Activated naive CD4-positive, alpha-beta T cell treated with anti-CD3 and anti-CD28 coated beads, Interleukin-2, amount 10 ng/mL, durations not matched to agents 7 days and 5 days (primary cell): ENCODE measurements at regions not wholly inside any gene's neighbourhood (a gene's known extent, or its start where the extent isn't known, plus 50 kb on each side); places are given as distances from the start of the nearest gene placed in this dataset.
"Not testable (repeated sequence)": the region's sequence is repeated elsewhere in the genome, so short reads cannot be mapped to it uniquely, and the experiment has no call there.

Source experiments
- CTCF ChIA-PET: fragments of 350-600 bp; sonication (Branson Sonifier 250); formaldehyde crosslinking; loops from one replicate; lab custom pipeline; 2021; ENCODE audit warnings: antibody characterized with exemption; lab: Charles Lee
- DNase-seq: peaks from one replicate; pipeline ENCODE4 v3.0.0-alpha.2; 2020
- H3K27ac Mint-ChIP-seq: one replicate; pipeline ENCODE4 v1.8.0; 2021; ENCODE audit warnings: mild to moderate bottlenecking, moderate library complexity, mixed read lengths
- H3K27me3 Mint-ChIP-seq: one replicate; pipeline ENCODE4 v1.8.0; 2021; ENCODE audit warnings: mild to moderate bottlenecking, mixed read lengths
- H3K36me3 Mint-ChIP-seq: one replicate; pipeline ENCODE4 v1.8.0; 2021; ENCODE audit warnings: mixed read lengths
- H3K4me1 Mint-ChIP-seq: one replicate; pipeline ENCODE4 v1.8.0; 2021; ENCODE audit warnings: mixed read lengths
- H3K4me3 Mint-ChIP-seq: one replicate; pipeline ENCODE4 v1.8.0; 2021; ENCODE audit warnings: mild to moderate bottlenecking, moderate library complexity, mixed read lengths
- H3K9me3 Mint-ChIP-seq: one replicate; pipeline ENCODE4 v1.8.0; 2021; ENCODE audit warnings: mixed read lengths

DNA sequence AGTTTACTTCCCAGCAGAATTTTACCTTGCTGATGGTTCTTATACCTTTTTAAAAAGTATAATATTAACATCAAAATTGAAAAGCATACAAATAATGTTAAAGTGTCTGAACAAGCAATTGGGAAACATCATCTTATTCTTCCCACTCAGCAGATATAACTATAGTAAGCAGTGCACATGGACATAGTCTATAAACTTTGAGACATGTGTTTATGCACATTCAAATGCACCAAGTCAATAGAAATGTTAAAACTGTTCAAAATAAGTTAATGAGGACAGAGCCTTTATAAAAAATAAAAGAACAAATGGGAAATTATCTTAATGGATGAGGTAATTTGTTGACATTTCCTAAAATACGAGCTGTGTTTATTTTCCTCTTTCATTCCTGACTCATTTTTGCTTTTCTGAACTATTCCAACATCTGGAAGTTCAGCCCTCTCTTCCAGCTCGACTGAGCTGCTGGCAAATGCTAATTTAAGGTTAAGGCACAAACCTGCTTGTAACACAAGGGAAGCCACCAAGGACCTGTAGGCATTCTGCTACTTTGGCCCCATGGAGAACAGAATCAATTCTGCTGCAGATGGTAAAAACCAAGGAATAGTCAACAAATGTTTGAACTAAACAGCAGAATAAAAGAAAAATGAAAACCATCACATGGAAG is 110.3 kb upstream of the MAP3K4 start:
- H3K4me1 Mint-ChIP-seq = no peaks in the 10 kb centered on the region
- H3K27me3 Mint-ChIP-seq = peaks cover 5% of the 10 kb centered on the region
- H3K36me3 Mint-ChIP-seq = no peaks in the 10 kb centered on the region
- H3K27ac Mint-ChIP-seq = no peak overlapping the region
- no peaks in the 10 kb centered on the region for H3K9me3 Mint-ChIP-seq
- no peak for DNase-seq
- no peak overlapping the region for H3K4me3 Mint-ChIP-seq
- CTCF ChIA-PET = no interaction called here

- no peak for DNase-seq
- H3K4me3 Mint-ChIP-seq = no peak overlapping the region
- CTCF ChIA-PET = no interaction called here
- H3K27me3 Mint-ChIP-seq = no peaks in the 10 kb centered on the region
- no peaks in the 10 kb centered on the region for H3K36me3 Mint-ChIP-seq
- H3K9me3 Mint-ChIP-seq = no peaks in the 10 kb centered on the region
- H3K4me1 Mint-ChIP-seq = no peaks in the 10 kb centered on the region
- H3K27ac Mint-ChIP-seq = no peak overlapping the region
Observed at GRCh38 chr6:160882006-160882405, 109.6 kb upstream of the MAP3K4 start.

DNA sequence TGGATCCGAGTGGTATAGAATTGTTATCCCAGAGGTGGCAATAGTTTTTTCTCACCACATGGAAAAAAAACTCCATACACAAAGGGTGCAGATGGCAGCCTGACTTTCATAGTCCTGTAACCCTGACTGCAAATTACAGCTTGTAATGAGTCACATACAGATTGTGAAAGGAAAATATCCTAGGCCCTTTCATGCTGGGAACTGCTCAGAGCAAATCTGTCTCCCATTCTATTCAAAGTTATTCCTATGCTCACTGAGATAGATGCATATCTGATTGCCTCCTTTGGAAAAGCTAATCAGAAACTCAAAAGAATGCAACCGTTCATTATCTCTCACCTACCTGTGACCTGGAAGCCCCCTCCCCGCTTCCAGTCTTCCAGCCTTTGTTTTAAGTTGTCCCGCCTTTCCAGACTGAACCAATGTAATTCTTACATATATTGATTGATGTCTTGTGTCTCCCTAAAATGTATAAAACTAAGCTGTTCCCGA is 108.7 kb upstream of the MAP3K4 start:
- no peaks in the 10 kb centered on the region for H3K9me3 Mint-ChIP-seq
- no peak overlapping the region for H3K27ac Mint-ChIP-seq
- CTCF ChIA-PET = interaction anchor here (0.6 kb wide), 1 partner anchor 1699 kb away, joined by 3 read pairs; no protein-coding TSS in a partner anchor
- H3K27me3 Mint-ChIP-seq = no peaks in the 10 kb centered on the region
- H3K36me3 Mint-ChIP-seq = no peaks in the 10 kb centered on the region
- no peak overlapping the region for H3K4me3 Mint-ChIP-seq
- no peak for DNase-seq
- H3K4me1 Mint-ChIP-seq = no peaks in the 10 kb centered on the region

GRCh38 chr6:160883560-160883959 is 108.0 kb upstream of the MAP3K4 start:
- Mint-ChIP-seq H3K9me3 (no peaks in the 10 kb centered on the region), H3K4me3 (no peak overlapping the region), H3K27me3 (no peaks in the 10 kb centered on the region), H3K4me1 (no peaks in the 10 kb centered on the region), H3K27ac (no peak overlapping the region), H3K36me3 (no peaks in the 10 kb centered on the region)
- DNase-seq = no peak
- CTCF ChIA-PET = interaction anchor here (0.7 kb wide), 1 partner anchor 48 kb away, joined by 3 read pairs; no protein-coding TSS in a partner anchor

- no peak for DNase-seq
- CTCF ChIA-PET = interaction anchor here (0.7 kb wide), 1 partner anchor 48 kb away, joined by 3 read pairs; no protein-coding TSS in a partner anchor
- no peaks in the 10 kb centered on the region for H3K27me3 Mint-ChIP-seq
- no peak overlapping the region for H3K27ac Mint-ChIP-seq
- no peaks in the 10 kb centered on the region for H3K36me3 Mint-ChIP-seq
- no peaks in the 10 kb centered on the region for H3K9me3 Mint-ChIP-seq
- H3K4me1 Mint-ChIP-seq = no peaks in the 10 kb centered on the region
- H3K4me3 Mint-ChIP-seq = no peak overlapping the region
Observed at GRCh38 chr6:160883999-160884398, 107.6 kb upstream of the MAP3K4 start.

GRCh38 chr6:160889148-160889547 is 102.4 kb upstream of the MAP3K4 start:
- DNase-seq, H3K27me3 Mint-ChIP-seq, CTCF ChIA-PET, H3K9me3 Mint-ChIP-seq, H3K27ac Mint-ChIP-seq, H3K4me3 Mint-ChIP-seq, H3K4me1 Mint-ChIP-seq, H3K36me3 Mint-ChIP-seq: not testable (repeated sequence)

DNA sequence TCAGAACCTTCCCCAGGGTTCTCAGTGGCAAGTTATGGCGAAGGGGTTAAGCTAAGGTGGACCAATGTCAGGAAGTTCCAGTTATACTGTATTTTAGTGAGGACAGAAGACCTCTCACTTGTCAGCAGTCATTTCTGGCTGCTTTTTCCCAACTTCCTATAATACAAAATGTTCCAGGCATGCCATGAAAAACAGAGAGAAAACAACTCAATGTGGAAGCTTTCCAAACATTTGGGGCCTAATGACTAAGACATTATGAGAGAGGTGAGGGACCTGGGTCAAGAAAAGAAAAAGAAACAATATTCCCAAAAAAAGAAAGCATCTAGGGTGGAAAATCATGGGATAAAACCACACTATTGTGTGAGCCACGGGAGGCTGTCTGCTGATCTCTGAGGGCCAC is 99.9 kb upstream of the MAP3K4 start:
- H3K4me3 Mint-ChIP-seq = no peak overlapping the region
- H3K27me3 Mint-ChIP-seq = no peaks in the 10 kb centered on the region
- CTCF ChIA-PET = no interaction called here

GRCh38 chr6:160895562-160895961 is 96.0 kb upstream of the MAP3K4 start:
- H3K27me3 Mint-ChIP-seq = peaks cover 4% of the 10 kb centered on the region
- no peaks in the 10 kb centered on the region for H3K9me3 Mint-ChIP-seq
- no peak overlapping the region for H3K4me3 Mint-ChIP-seq
- no peak overlapping the region for H3K27ac Mint-ChIP-seq
- no peak for DNase-seq
- H3K4me1 Mint-ChIP-seq = no peaks in the 10 kb centered on the region
- CTCF ChIA-PET = no interaction called here
- no peaks in the 10 kb centered on the region for H3K36me3 Mint-ChIP-seq

More for the DNA sequence above, 99.9 kb upstream of the MAP3K4 start:
- Mint-ChIP-seq H3K4me1 (no peaks in the 10 kb centered on the region), H3K27ac (no peak overlapping the region), H3K9me3 (no peaks in the 10 kb centered on the region), H3K36me3 (no peaks in the 10 kb centered on the region)
- DNase-seq = no peak

DNA sequence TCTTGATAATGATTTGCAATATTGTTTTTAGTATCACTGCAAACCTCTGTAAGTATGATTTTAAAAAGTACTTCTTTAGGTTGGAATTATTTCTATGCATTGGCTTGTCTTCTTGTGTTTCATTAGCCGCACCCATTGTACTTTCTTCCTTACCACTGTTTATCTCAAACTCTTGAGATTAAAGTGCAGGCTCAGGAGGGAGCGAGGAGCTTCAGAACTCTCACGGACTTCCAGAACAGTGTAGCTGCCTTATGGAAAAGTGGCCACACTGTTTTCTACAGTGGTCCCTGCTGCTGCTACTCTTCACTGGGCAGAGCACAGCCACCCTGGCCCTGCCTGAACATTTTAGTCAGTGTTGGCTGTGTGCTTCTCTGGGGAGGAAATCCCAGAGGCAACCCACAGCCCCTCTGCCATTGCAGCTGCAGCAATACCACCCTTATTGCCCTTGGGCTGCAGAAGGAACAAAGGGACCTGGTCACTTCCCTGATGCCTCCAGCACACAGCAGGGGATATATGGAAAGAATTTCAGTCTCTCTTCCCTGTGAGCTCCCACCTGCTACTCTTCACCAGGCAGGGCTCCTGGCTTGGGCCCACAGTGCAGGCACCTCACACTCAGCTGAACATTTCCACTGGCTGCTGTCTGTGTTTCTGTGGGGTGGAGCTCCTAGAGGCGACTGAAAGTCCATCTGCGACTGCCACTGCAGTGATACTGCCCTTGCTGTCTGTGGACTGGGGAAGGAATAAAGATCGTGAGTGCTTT is 91.7 kb upstream of the MAP3K4 start:
- Mint-ChIP-seq H3K27ac (no peak overlapping the region), H3K36me3 (no peaks in the 10 kb centered on the region), H3K4me1 (no peaks in the 10 kb centered on the region), H3K4me3 (no peak overlapping the region), H3K9me3 (no peaks in the 10 kb centered on the region), H3K27me3 (peaks cover 5% of the 10 kb centered on the region)
- CTCF ChIA-PET = no interaction called here
- no peak for DNase-seq

DNA sequence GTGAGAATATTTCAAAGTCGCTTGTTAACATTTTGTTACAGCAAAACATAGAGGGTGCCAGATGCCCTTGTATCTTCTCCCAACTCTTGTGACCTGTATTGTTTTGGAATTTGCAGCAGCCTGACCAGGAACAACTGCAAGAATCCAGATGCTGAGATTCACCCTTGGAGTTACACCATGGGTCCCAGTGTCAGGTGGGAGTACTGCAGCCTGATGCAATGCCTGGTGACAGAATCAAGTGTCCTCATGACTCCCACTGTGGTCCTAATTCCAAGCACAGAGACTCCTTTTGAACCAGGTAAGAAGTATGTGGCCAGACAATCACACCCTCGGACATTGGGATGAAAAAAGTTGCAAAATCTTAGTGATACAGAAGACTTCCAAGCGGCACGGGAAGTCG is 79.6 kb upstream of the MAP3K4 start:
- CTCF ChIA-PET = no interaction called here
- H3K36me3 Mint-ChIP-seq = no peaks in the 10 kb centered on the region
- no peak for DNase-seq
- H3K4me3 Mint-ChIP-seq = no peak overlapping the region
- no peaks in the 10 kb centered on the region for H3K27me3 Mint-ChIP-seq
- H3K4me1 Mint-ChIP-seq = no peaks in the 10 kb centered on the region
- peaks cover 1% of the 10 kb centered on the region for H3K9me3 Mint-ChIP-seq
- no peak overlapping the region for H3K27ac Mint-ChIP-seq

GRCh38 chr6:160912411-160912810 is 79.2 kb upstream of the MAP3K4 start:
- no peak overlapping the region for H3K4me3 Mint-ChIP-seq
- no peak for DNase-seq
- H3K36me3 Mint-ChIP-seq = no peaks in the 10 kb centered on the region
- H3K4me1 Mint-ChIP-seq = no peaks in the 10 kb centered on the region
- H3K27ac Mint-ChIP-seq = no peak overlapping the region
- no peaks in the 10 kb centered on the region for H3K27me3 Mint-ChIP-seq
- H3K9me3 Mint-ChIP-seq = peaks cover 1% of the 10 kb centered on the region
- CTCF ChIA-PET = no interaction called here

DNA sequence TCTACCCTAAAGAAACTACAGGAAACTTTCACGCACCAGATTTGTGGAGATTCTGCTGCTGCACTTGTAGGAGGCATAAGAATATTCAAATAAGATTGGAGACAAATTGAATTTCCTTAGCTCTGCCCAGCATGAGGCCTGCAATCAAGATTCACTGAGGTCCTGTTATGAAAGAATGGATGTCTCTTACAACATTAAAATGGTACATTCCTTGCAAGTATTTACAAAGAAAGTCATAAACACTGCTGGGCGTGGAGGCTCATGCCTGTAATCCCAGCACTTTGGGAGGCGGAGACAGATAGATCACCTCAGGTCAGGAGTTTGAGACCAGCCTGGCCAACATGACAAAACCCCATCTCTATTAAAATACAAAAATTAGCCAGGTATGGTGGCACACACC is 74.0 kb upstream of the MAP3K4 start:
- Mint-ChIP-seq H3K27me3 (peaks cover 20% of the 10 kb centered on the region), H3K9me3 (peaks cover 1% of the 10 kb centered on the region), H3K4me1 (no peaks in the 10 kb centered on the region), H3K4me3 (no peak overlapping the region), H3K27ac (no peak overlapping the region), H3K36me3 (no peaks in the 10 kb centered on the region)
- CTCF ChIA-PET = no interaction called here
- DNase-seq = no peak

- DNase-seq = no peak
- Mint-ChIP-seq H3K4me3 (no peak overlapping the region), H3K9me3 (no peaks in the 10 kb centered on the region), H3K36me3 (no peaks in the 10 kb centered on the region), H3K4me1 (no peaks in the 10 kb centered on the region), H3K27me3 (peaks cover 20% of the 10 kb centered on the region), H3K27ac (no peak overlapping the region)
- CTCF ChIA-PET = interaction anchor here (1.0 kb wide), 1 partner anchor 11 kb away, joined by 3 read pairs; no protein-coding TSS in a partner anchor
Observed at GRCh38 chr6:160919723-160920440, 71.7 kb upstream of the MAP3K4 start.

DNA sequence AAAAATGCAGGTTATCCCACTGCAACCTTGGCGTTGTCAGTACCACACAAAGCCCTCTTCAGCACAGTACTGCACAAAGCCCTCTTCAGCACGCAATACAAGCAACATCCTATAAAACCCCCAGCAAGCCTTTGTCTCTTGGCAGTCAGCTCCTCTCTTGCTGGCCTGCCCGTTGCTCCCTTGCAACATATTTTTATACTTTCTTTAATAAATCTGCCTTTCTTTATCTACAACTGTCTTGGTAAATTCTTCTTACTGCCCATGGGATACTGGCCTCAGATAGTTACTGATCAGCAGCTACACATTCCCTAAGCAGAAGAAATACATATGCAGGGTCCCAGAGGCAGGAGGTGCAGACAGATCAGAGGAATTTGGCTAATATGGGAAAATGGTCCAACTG is 70.5 kb upstream of the MAP3K4 start:
- DNase-seq = no peak
- H3K9me3 Mint-ChIP-seq = no peaks in the 10 kb centered on the region
- H3K4me1 Mint-ChIP-seq = no peaks in the 10 kb centered on the region
- peaks cover 25% of the 10 kb centered on the region for H3K27me3 Mint-ChIP-seq
- H3K4me3 Mint-ChIP-seq = no peak overlapping the region
- no peak overlapping the region for H3K27ac Mint-ChIP-seq
- CTCF ChIA-PET = interaction anchor here (0.8 kb wide), 1 partner anchor 10 kb away, joined by 3 read pairs; no protein-coding TSS in a partner anchor
- no peaks in the 10 kb centered on the region for H3K36me3 Mint-ChIP-seq
